ENCODE measurements at regions not wholly inside any gene's neighbourhood (a gene's known extent, or its start where the extent isn't known, plus 50 kb on each side); places are given as distances from the start of the nearest gene placed in this dataset.

DNA sequence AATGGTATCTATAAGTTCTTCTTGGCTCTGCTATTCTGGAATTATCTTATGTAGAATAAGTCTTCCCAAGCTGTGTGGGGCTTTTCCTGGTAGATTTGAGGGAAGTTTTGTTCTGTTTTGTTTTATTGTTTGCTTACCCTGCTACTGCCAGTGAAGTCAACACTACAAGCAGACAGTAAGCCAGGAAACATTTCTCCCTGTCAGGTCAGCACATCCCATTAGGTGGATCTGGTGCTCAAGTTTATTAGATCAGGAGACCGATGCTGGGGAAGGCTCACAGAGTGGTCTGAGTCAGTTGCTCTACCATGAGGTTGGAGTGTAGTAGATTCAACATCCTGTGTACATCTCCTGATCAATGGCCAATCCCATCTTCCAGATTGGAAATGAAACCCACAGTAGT, 79.1 kb downstream of the ADRB2 start:
- FAIRE-seq, result no peak
- no peak overlapping the region for H3K4me3 ChIP-seq (ENCODE audit: low read depth, low read length)

DNA sequence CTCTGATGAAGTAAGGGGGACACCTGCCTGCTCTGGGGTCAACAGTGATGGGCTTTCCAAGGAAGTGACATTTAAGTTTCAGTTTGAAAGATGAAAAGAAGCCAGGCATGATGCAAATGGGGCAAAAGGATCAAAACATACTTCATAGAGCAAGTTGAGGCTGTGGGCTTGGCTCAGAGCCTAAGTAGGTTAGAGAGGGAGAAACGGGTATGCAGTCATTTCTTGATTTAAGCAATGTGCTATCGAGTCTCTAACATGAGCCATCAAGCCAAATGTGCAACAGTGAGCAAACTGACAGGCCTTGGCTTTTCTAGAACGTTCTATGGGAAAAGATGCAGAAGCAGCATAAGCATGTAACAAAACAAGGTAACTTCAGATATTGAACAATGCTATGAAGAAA, 80.6 kb downstream of the ADRB2 start:
- no peak for FAIRE-seq
- no peak for DNase-seq (ENCODE audit: low read depth)
- Histone ChIP-seq H3K4me3 (ENCODE audit: low read depth, low read length) (no peak overlapping the region), H3K27me3 (ENCODE audit: control insufficient read depth, insufficient read depth, low read length) (no peaks in the 10 kb centered on the region), H3K36me3 (ENCODE audit: control insufficient read depth, insufficient read depth, low read length) (no peaks in the 10 kb centered on the region)
- TF ChIP-seq, protein P1, sequence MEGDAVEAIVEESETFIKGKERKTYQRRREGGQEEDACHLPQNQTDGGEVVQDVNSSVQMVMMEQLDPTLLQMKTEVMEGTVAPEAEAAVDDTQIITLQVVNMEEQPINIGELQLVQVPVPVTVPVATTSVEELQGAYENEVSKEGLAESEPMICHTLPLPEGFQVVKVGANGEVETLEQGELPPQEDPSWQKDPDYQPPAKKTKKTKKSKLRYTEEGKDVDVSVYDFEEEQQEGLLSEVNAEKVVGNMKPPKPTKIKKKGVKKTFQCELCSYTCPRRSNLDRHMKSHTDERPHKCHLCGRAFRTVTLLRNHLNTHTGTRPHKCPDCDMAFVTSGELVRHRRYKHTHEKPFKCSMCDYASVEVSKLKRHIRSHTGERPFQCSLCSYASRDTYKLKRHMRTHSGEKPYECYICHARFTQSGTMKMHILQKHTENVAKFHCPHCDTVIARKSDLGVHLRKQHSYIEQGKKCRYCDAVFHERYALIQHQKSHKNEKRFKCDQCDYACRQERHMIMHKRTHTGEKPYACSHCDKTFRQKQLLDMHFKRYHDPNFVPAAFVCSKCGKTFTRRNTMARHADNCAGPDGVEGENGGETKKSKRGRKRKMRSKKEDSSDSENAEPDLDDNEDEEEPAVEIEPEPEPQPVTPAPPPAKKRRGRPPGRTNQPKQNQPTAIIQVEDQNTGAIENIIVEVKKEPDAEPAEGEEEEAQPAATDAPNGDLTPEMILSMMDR (IDR thresholded peaks at IDR 0.05; ENCODE audit: insufficient read depth, low read length, severe bottlenecking), result no peak

More for the DNA sequence above, 79.1 kb downstream of the ADRB2 start:
- TF ChIP-seq, protein P1 (IDR thresholded peaks at IDR 0.05; ENCODE audit: insufficient read depth, low read length, severe bottlenecking), result no peak
- H3K36me3 ChIP-seq (ENCODE audit: control insufficient read depth, insufficient read depth, low read length), result no peaks in the 10 kb centered on the region
- H3K27me3 ChIP-seq (ENCODE audit: control insufficient read depth, insufficient read depth, low read length), result no peaks in the 10 kb centered on the region
- no peak for DNase-seq (ENCODE audit: low read depth)

DNA sequence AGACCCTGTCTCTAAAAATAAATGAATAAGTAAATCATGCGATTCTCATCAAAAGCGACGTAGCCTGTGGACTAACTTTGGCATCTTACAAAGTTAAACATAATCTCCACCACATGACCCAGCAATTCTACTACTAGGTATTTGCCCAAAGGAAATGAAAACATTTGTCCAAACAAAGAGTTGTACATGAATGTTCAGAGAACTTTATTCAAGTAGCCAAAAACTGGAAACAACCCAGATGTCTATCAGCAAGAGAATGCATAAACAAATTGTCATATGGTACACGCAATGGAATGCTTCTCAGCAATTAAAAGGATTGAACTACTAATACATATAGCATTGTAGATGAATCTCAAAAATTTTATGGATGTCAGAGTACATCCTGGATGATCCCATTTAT, 82.6 kb downstream of the ADRB2 start:
- H3K36me3 ChIP-seq (ENCODE audit: control insufficient read depth, insufficient read depth, low read length), result no peaks in the 10 kb centered on the region
- DNase-seq (ENCODE audit: low read depth), result peak; percentile 57
- H3K27me3 ChIP-seq (ENCODE audit: control insufficient read depth, insufficient read depth, low read length), result no peaks in the 10 kb centered on the region
- no peak for FAIRE-seq
- H3K4me3 ChIP-seq (ENCODE audit: low read depth, low read length), result no peak overlapping the region
- TF ChIP-seq, protein P1 (IDR thresholded peaks at IDR 0.05; ENCODE audit: insufficient read depth, low read length, severe bottlenecking), result no peak

DNA sequence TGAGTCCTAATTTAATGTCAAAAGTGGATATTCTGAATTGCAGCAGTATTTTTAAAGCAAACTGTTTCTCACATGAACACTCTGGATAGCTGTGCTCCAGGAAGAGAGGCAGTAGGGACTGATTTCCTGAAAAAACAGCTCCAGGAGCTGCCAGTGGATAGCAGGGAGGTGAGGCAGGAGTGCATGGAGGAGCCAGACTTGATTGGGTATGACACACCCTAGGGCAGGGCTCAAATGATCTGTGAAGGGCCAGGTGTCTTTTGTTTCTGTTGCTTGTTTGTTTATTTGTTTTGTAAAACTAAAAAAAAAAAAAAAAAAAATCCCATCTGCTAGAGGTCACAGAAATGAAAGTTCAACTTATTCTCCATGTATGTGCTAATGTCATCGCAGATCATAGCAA, 83.4 kb downstream of the ADRB2 start:
- Histone ChIP-seq H3K27me3 (ENCODE audit: control insufficient read depth, insufficient read depth, low read length) (no peaks in the 10 kb centered on the region), H3K4me3 (ENCODE audit: low read depth, low read length) (no peak overlapping the region), H3K36me3 (ENCODE audit: control insufficient read depth, insufficient read depth, low read length) (no peaks in the 10 kb centered on the region)
- TF ChIP-seq, protein P1 (IDR thresholded peaks at IDR 0.05; ENCODE audit: insufficient read depth, low read length, severe bottlenecking), result no peak
- peak; percentile 73 for DNase-seq (ENCODE audit: low read depth)
- FAIRE-seq, result no peak

- Histone ChIP-seq H3K36me3 (ENCODE audit: control insufficient read depth, insufficient read depth, low read length) (no peaks in the 10 kb centered on the region), H3K4me3 (ENCODE audit: low read depth, low read length) (no peak overlapping the region), H3K27me3 (ENCODE audit: control insufficient read depth, insufficient read depth, low read length) (no peaks in the 10 kb centered on the region)
- FAIRE-seq (no peak), DNase-seq (ENCODE audit: low read depth) (peak; percentile 45)
- TF ChIP-seq, protein P1 (IDR thresholded peaks at IDR 0.05; ENCODE audit: insufficient read depth, low read length, severe bottlenecking), result no peak
These were observed 83.8 kb downstream of the ADRB2 start for GRCh38 chr5:148910216-148910615.

DNA sequence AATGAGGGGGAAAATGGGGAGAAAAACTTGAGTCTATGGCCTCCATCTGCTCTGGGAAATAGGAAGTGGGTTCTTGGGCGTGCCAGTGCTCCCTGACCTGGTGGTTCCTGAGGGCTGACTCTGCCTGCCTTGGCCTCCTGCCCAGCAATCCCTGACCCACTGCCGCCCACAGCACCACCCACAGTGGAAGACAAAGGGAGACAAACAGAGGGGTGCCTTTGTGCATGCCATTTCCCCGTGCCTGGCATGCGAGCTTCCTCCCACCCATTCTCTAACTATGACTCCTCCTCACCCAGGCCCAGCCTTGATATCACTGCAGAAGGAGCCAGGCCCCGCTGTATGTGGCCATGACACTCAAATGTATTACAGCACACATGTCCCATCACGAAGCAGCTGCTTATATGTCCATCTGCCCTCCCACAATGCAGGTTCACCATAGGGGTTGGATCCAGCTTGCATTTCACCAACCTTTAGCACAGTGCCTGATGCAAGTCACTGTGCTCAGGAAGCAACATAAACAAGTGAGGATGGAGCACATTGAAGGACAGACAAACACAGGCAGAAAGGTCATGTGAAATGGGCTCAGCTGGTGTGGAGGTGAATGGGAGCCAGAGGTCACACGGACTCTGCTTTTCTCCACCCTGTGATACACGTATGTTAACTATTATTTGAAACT, 84.4 kb downstream of the ADRB2 start:
- FAIRE-seq (peak; percentile 96), DNase-seq (ENCODE audit: low read depth) (peak; percentile 81)
- no peak overlapping the region for H3K4me3 ChIP-seq (ENCODE audit: low read depth, low read length)
- no peaks in the 10 kb centered on the region for H3K27me3 ChIP-seq (ENCODE audit: control insufficient read depth, insufficient read depth, low read length)
- no peaks in the 10 kb centered on the region for H3K36me3 ChIP-seq (ENCODE audit: control insufficient read depth, insufficient read depth, low read length)
- TF ChIP-seq, protein P1 (IDR thresholded peaks at IDR 0.05; ENCODE audit: insufficient read depth, low read length, severe bottlenecking), result no peak
